ENCODE measurements at regions not wholly inside any gene's neighbourhood (a gene's known extent, or its start where the extent isn't known, plus 50 kb on each side); places are given as distances from the start of the nearest gene placed in this dataset.

DNA sequence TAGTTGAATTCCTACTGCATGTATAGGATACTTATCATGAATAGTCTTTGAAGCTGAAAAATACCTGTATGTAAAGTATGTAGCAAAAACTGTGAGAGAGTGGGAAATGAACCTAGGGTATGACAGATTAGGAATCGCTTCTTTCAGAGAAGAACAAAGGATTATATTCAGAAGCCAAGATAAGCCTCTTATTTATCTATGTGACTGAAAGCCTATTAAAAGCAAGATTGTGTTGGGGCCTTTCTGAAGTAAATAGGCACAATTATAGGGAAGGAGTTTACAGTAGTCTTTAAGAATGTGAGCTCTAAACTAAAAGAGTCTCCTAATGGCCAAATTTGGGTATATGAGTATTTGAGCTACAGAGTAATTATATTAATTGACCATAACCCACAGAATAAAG is 102.1 kb downstream of the MTERF1 start:
- Histone ChIP-seq H3K9ac (ENCODE audit: low read length) (no peak overlapping the region), H3K27me3 (ENCODE audit: low read length) (no peaks in the 10 kb centered on the region), H3K79me2 (ENCODE audit: low read length) (no peaks in the 10 kb centered on the region), H3K36me3 (ENCODE audit: low read depth, low read length) (no peaks in the 10 kb centered on the region), H3K4me3 (ENCODE audit: low read length) (no peak overlapping the region), H4K20me1 (ENCODE audit: low read length) (no peaks in the 10 kb centered on the region), H3K9me3 (ENCODE audit: low read length) (no peaks in the 10 kb centered on the region), H3K27ac (ENCODE audit: low read length) (no peak overlapping the region), H3K9me2 (replicated peaks; ENCODE audit: low read length) (no peaks in the 10 kb centered on the region; the same call in 1 of the 2 replicates), H3F3A (ENCODE audit: low read length, unreplicated experiment) (no peaks in the 10 kb centered on the region), H2AFZ (ENCODE audit: low read length) (no peak overlapping the region), H3K4me1 (ENCODE audit: insufficient read depth, low read length) (no peaks in the 10 kb centered on the region), H3K4me2 (ENCODE audit: low read length) (no peak overlapping the region)
- TF ChIP-seq EZH2 (IDR thresholded peaks at IDR 0.05; ENCODE audit: low read length, unreplicated experiment) (no peak), EZH2phosphoT487 (IDR thresholded peaks at IDR 0.05; ENCODE audit: borderline replicate concordance, low read length) (no peak)
- TF ChIP-seq, protein P1, sequence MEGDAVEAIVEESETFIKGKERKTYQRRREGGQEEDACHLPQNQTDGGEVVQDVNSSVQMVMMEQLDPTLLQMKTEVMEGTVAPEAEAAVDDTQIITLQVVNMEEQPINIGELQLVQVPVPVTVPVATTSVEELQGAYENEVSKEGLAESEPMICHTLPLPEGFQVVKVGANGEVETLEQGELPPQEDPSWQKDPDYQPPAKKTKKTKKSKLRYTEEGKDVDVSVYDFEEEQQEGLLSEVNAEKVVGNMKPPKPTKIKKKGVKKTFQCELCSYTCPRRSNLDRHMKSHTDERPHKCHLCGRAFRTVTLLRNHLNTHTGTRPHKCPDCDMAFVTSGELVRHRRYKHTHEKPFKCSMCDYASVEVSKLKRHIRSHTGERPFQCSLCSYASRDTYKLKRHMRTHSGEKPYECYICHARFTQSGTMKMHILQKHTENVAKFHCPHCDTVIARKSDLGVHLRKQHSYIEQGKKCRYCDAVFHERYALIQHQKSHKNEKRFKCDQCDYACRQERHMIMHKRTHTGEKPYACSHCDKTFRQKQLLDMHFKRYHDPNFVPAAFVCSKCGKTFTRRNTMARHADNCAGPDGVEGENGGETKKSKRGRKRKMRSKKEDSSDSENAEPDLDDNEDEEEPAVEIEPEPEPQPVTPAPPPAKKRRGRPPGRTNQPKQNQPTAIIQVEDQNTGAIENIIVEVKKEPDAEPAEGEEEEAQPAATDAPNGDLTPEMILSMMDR (conservative IDR thresholded peaks at IDR 0.05; ENCODE audit: low read depth, low read length) = no peak
- intact Hi-C loops (cut with micrococcal nuclease) = no loop called here
- ChIA-PET CTCF (no interaction called here), POLR2A (ENCODE audit: unreplicated experiment) (interaction anchor here (0.6 kb wide), 1 partner anchor 19 kb away, joined by 3 read pairs; no protein-coding TSS in a partner anchor)
- ATAC-seq (no peak), DNase-seq (no peak)
- BruUV-seq (replicated peaks) = no TSS peak

DNA sequence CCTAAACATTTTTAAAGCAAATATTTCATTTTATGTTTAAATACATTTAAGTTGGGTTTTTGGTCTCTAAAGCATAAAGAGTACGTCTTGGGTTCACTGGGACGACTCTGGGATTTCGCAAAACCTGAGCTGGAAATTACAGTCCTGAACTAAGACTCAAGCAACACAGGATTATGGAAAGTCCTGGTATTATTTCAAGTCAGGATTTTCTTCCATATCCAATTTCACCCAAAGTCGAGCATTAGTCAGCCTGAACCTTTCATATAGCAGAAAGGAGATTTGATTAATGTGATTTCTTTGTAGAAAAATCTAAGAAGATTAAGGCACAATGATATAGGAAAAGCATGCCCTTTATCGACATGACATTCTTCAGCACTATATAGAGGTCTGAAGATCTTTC is 100.0 kb downstream of the MTERF1 start:
- no peak overlapping the region for H2AFZ ChIP-seq (ENCODE audit: low read length)
- no peak overlapping the region for H3K27ac ChIP-seq (ENCODE audit: low read length)
- TF ChIP-seq, protein P1 (conservative IDR thresholded peaks at IDR 0.05; ENCODE audit: low read depth, low read length) = no peak
- TF ChIP-seq EZH2phosphoT487 (IDR thresholded peaks at IDR 0.05; ENCODE audit: borderline replicate concordance, low read length) (no peak), EZH2 (IDR thresholded peaks at IDR 0.05; ENCODE audit: low read length, unreplicated experiment) (no peak)
- ChIA-PET POLR2A (ENCODE audit: unreplicated experiment) (no interaction called here), CTCF (no interaction called here)
- no peaks in the 10 kb centered on the region for H3F3A ChIP-seq (ENCODE audit: low read length, unreplicated experiment)
- H3K4me2 ChIP-seq (ENCODE audit: low read length) = no peak overlapping the region
- H4K20me1 ChIP-seq (ENCODE audit: low read length) = no peaks in the 10 kb centered on the region
- intact Hi-C loops (cut with micrococcal nuclease) = loop anchor here (5.0 kb wide), 1 partner anchor 223 kb away; no protein-coding TSS in a partner anchor
- ATAC-seq (no peak), DNase-seq (no peak)
- no peak overlapping the region for H3K4me3 ChIP-seq (ENCODE audit: low read length)
- no peak overlapping the region for H3K9ac ChIP-seq (ENCODE audit: low read length)
- no peaks in the 10 kb centered on the region for H3K79me2 ChIP-seq (ENCODE audit: low read length)
- no peaks in the 10 kb centered on the region; the same call in 1 of the 2 replicates for H3K9me2 ChIP-seq (replicated peaks; ENCODE audit: low read length)
- 0 out of 2 replicates have a peak, but pooled peaks cover 5% of the 10 kb centered on the region for H3K4me1 ChIP-seq (ENCODE audit: insufficient read depth, low read length)
- BruUV-seq (replicated peaks) = no TSS peak
- no peaks in the 10 kb centered on the region for H3K9me3 ChIP-seq (ENCODE audit: low read length)
- no peaks in the 10 kb centered on the region for H3K36me3 ChIP-seq (ENCODE audit: low read depth, low read length)
- H3K27me3 ChIP-seq (ENCODE audit: low read length) = no peaks in the 10 kb centered on the region

GRCh38 chr7:91784469-91784868 is 96.0 kb downstream of the MTERF1 start:
- no peaks in the 10 kb centered on the region for H3K27me3 ChIP-seq (ENCODE audit: low read length)
- POLR2A ChIA-PET (ENCODE audit: unreplicated experiment) = no interaction called here
- BruUV-seq (replicated peaks) = no TSS peak
- DNase-seq (peak; percentile 83), ATAC-seq (peak; percentile 92)
- H3K27ac ChIP-seq (ENCODE audit: low read length) = no peak overlapping the region
- H3K9me2 ChIP-seq (replicated peaks; ENCODE audit: low read length) = no peaks in the 10 kb centered on the region
- H3K4me2 ChIP-seq (ENCODE audit: low read length) = no peak overlapping the region
- no peak for TF ChIP-seq EZH2phosphoT487 (IDR thresholded peaks at IDR 0.05; ENCODE audit: borderline replicate concordance, low read length)
- TF ChIP-seq, protein P1 (conservative IDR thresholded peaks at IDR 0.05; ENCODE audit: low read depth, low read length) = peak; percentile 77
- TF ChIP-seq EZH2 (IDR thresholded peaks at IDR 0.05; ENCODE audit: low read length, unreplicated experiment) = no peak
- H3K79me2 ChIP-seq (ENCODE audit: low read length) = no peaks in the 10 kb centered on the region
- H4K20me1 ChIP-seq (ENCODE audit: low read length) = no peaks in the 10 kb centered on the region
- intact Hi-C loops (cut with micrococcal nuclease) = loop anchor here (1.0 to 5.0 kb wide), 7 partner anchors 64 to 701 kb away; partner anchors contain the start of gene FZD1
- no peak overlapping the region for H3K4me3 ChIP-seq (ENCODE audit: low read length)
- 0 out of 2 replicates have a peak, but pooled peaks cover 5% of the 10 kb centered on the region for H3K4me1 ChIP-seq (ENCODE audit: insufficient read depth, low read length)
- no peak overlapping the region for H2AFZ ChIP-seq (ENCODE audit: low read length)
- H3K9ac ChIP-seq (ENCODE audit: low read length) = no peak overlapping the region
- H3K36me3 ChIP-seq (ENCODE audit: low read depth, low read length) = no peaks in the 10 kb centered on the region
- CTCF ChIA-PET = interaction anchor here (0.6 to 0.7 kb wide), 2 partner anchors 132 to 138 kb away, joined by 3 read pairs; no protein-coding TSS in a partner anchor
- H3F3A ChIP-seq (ENCODE audit: low read length, unreplicated experiment) = no peaks in the 10 kb centered on the region
- no peaks in the 10 kb centered on the region for H3K9me3 ChIP-seq (ENCODE audit: low read length)
